ENCODE measurements at regions not wholly inside any gene's neighbourhood (a gene's known extent, or its start where the extent isn't known, plus 50 kb on each side); places are given as distances from the start of the nearest gene placed in this dataset.

DNA sequence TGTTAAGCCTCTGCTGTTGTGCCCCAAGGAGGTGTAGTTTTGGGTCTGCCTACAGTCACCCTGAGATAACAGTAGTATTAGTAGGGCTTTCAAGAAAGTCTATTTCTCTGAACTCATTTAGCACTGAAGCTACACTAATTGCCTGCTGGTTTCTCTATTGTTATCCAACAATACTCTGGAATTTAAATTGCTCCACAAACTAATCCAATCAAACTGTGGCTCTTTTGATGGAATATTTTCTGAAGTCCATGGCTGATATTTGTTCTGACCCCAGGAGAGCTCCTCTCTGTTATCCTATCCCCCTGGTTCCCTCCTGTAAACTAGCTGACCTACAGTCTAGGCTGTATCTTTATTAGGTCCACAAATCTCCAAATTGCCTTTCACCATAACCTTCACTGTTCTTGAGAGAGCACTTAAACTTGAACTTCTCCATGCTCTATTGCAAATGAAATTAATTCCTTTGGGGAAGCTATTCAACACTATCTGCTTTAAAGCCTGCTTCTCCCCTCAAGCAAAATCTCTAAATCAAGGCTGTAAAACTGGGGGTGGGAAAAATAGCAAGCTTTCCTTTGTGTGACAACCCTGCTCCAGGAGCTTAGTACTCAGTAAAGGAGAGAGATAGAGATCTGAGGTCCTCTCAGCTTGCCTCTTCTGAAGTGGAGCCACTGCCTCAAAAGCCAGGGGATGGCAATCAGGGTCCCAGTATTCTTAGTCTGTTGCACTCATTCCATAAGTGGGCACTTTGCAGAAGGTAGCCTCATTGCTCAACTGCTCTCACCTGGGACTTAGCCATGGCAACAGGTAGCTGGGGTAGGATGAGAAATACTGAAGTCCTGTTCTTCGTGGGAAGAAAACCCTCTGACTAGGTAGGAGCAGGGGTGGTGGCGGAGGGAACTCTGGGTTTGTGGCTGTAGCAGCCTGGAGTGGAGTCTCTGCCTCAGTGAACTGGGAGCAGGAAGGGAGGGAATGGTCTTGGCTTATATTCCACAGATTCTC lies 110.9 kb downstream of the MACIR start:
- no peak for DNase-seq (ENCODE audit: low read depth)
- H3K4me3 ChIP-seq (ENCODE audit: low read depth, low read length), result no peak overlapping the region
- TF ChIP-seq, protein P1, sequence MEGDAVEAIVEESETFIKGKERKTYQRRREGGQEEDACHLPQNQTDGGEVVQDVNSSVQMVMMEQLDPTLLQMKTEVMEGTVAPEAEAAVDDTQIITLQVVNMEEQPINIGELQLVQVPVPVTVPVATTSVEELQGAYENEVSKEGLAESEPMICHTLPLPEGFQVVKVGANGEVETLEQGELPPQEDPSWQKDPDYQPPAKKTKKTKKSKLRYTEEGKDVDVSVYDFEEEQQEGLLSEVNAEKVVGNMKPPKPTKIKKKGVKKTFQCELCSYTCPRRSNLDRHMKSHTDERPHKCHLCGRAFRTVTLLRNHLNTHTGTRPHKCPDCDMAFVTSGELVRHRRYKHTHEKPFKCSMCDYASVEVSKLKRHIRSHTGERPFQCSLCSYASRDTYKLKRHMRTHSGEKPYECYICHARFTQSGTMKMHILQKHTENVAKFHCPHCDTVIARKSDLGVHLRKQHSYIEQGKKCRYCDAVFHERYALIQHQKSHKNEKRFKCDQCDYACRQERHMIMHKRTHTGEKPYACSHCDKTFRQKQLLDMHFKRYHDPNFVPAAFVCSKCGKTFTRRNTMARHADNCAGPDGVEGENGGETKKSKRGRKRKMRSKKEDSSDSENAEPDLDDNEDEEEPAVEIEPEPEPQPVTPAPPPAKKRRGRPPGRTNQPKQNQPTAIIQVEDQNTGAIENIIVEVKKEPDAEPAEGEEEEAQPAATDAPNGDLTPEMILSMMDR (conservative IDR thresholded peaks at IDR 0.05; ENCODE audit: low read depth, low read length), result no peak

- DNase-seq (ENCODE audit: low read depth), result no peak
- no peak overlapping the region for H3K4me3 ChIP-seq (ENCODE audit: low read depth, low read length)
- TF ChIP-seq, protein P1 (conservative IDR thresholded peaks at IDR 0.05; ENCODE audit: low read depth, low read length), result no peak
These were observed 109.1 kb downstream of the MACIR start for GRCh38 chr5:103367702-103368101.

DNA sequence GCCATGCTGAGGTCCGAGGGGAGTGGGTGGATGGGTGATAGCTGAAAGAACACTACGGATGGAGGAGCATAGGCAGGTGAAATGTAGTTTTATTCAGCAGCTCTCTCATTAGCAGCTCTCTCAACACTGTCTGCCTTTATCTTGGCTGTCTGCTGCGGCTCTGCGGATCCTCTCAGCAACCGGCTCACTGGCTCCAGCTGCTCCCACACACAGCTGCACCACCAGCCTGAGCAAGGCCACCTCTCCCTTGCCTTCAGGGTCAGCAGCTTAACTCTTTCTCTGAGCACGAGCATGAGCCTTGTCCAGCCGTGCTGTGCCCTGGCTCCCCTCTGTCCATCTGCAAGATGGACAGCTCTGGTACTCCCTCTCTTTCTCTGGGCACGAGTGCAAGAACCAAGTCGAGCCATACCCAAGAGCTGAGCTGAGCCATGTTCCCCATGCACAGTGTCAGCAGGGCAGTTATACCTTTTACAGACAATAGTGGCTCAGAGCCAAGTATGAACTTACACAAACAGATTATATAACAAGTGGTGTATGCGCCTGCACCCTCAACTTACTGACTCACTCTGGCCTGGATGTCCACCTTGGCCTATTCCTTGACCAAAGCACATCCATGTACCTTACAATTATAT lies 108.5 kb downstream of the MACIR start:
- TF ChIP-seq, protein P1 (conservative IDR thresholded peaks at IDR 0.05; ENCODE audit: low read depth, low read length), result no peak
- DNase-seq (ENCODE audit: low read depth), result no peak
- no peak overlapping the region for H3K4me3 ChIP-seq (ENCODE audit: low read depth, low read length)

DNA sequence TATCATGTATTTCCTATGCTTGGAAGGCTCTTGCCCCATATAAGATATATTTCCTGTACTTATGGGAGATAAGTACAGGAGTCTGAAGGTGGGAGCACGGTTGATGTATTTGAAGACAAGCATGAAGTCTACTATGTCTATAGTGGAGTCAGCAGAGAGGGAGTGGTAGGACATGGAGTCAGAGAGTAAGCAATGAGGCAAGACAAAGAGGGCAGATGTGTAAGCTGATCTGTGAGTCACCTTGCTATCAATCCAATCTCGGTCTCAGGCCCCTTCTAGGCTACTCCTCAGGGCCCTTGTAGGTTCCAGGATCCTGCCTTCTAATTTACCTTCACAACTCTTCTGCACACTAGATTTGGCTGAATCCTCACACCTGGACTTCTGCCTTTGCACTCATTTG lies 105.5 kb downstream of the MACIR start:
- no peak for DNase-seq (ENCODE audit: low read depth)
- TF ChIP-seq, protein P1 (conservative IDR thresholded peaks at IDR 0.05; ENCODE audit: low read depth, low read length), result no peak

GRCh38 chr5:103362211-103362610 lies 103.6 kb downstream of the MACIR start:
- TF ChIP-seq, protein P1 (conservative IDR thresholded peaks at IDR 0.05; ENCODE audit: low read depth, low read length), result no peak
- no peak for DNase-seq (ENCODE audit: low read depth)
- no peak overlapping the region for H3K4me3 ChIP-seq (ENCODE audit: low read depth, low read length)

More for the DNA sequence above, 105.5 kb downstream of the MACIR start:
- no peak overlapping the region for H3K4me3 ChIP-seq (ENCODE audit: low read depth, low read length)

- TF ChIP-seq, protein P1 (conservative IDR thresholded peaks at IDR 0.05; ENCODE audit: low read depth, low read length), result no peak
- DNase-seq (ENCODE audit: low read depth), result no peak
- no peak overlapping the region for H3K4me3 ChIP-seq (ENCODE audit: low read depth, low read length)
These were observed 101.9 kb downstream of the MACIR start for GRCh38 chr5:103360475-103360874.

Data from choroid plexus epithelial cell (primary cell).